Nephron (organoid): ENCODE measurements at regions not wholly inside any gene's neighbourhood (a gene's known extent, or its start where the extent isn't known, plus 50 kb on each side); places are given as distances from the start of the nearest gene placed in this dataset.
"Not testable (repeated sequence)": the region's sequence is repeated elsewhere in the genome, so short reads cannot be mapped to it uniquely, and the experiment has no call there.

Source experiments
- H3K27ac Mint-ChIP-seq, 3 experiments: 2 replicates each; pipeline ENCODE4 v1.8.0; 2020; ENCODE audit warnings: mixed read lengths in 3 of 3, mild to moderate bottlenecking in 2 of 3, moderate library complexity in 1 of 3
- H3K27me3 Mint-ChIP-seq: 2 replicates; pipeline ENCODE4 v1.8.0; 2021; ENCODE audit warnings: low read depth, mild to moderate bottlenecking, moderate library complexity, mixed read lengths
- H3K36me3 Mint-ChIP-seq: 2 replicates; pipeline ENCODE4 v1.8.0; 2020; ENCODE audit warnings: low read depth, mixed read lengths
- H3K4me1 Mint-ChIP-seq: 2 replicates; pipeline ENCODE4 v1.8.0; 2020; ENCODE audit warnings: mixed read lengths
- H3K4me3 Mint-ChIP-seq, 3 experiments: 2 replicates each; pipeline ENCODE4 v1.8.0; 2020; ENCODE audit warnings: mild to moderate bottlenecking in 3 of 3, mixed read lengths in 3 of 3, moderate library complexity in 2 of 3
- H3K9me3 Mint-ChIP-seq: 2 replicates; pipeline ENCODE4 v1.8.0; 2020; ENCODE audit warnings: mixed read lengths
- TF ChIP-seq, protein P1 (sequence below), 3 experiments: fragments of 200-600 bp; sonication (generic); IDR thresholded peaks; one replicate each; pipeline ENCODE4 v1.5.0; 2021; ENCODE audit warnings: antibody characterized with exemption in 3 of 3; ENCODE audit not compliant: unreplicated experiment in 3 of 3

GRCh38 chr7:150045596-150045995 lies 171.8 kb downstream of the ATP6V0E2 start:
- H3K36me3 Mint-ChIP-seq, H3K4me3 Mint-ChIP-seq, H3K9me3 Mint-ChIP-seq, H3K27ac Mint-ChIP-seq: not testable (repeated sequence)
- TF ChIP-seq, protein P1, sequence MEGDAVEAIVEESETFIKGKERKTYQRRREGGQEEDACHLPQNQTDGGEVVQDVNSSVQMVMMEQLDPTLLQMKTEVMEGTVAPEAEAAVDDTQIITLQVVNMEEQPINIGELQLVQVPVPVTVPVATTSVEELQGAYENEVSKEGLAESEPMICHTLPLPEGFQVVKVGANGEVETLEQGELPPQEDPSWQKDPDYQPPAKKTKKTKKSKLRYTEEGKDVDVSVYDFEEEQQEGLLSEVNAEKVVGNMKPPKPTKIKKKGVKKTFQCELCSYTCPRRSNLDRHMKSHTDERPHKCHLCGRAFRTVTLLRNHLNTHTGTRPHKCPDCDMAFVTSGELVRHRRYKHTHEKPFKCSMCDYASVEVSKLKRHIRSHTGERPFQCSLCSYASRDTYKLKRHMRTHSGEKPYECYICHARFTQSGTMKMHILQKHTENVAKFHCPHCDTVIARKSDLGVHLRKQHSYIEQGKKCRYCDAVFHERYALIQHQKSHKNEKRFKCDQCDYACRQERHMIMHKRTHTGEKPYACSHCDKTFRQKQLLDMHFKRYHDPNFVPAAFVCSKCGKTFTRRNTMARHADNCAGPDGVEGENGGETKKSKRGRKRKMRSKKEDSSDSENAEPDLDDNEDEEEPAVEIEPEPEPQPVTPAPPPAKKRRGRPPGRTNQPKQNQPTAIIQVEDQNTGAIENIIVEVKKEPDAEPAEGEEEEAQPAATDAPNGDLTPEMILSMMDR (IDR thresholded peaks at IDR 0.05; ENCODE audit: unreplicated experiment in 3 of 3): peak; percentile 20 to 43 (median 38)
- Mint-ChIP-seq H3K4me1 (peaks cover 11% of the 10 kb centered on the region), H3K27me3 (peaks cover 45% of the 10 kb centered on the region)

GRCh38 chr7:150046290-150047194 lies 172.8 kb downstream of the ATP6V0E2 start:
- peaks cover 50% of the 10 kb centered on the region for H3K27me3 Mint-ChIP-seq
- not testable (repeated sequence) for H3K27ac Mint-ChIP-seq, H3K36me3 Mint-ChIP-seq, H3K9me3 Mint-ChIP-seq
- H3K4me3 Mint-ChIP-seq: peak overlapping the region; percentile 76 to 80 (median 79)
- peaks cover 11% of the 10 kb centered on the region for H3K4me1 Mint-ChIP-seq

DNA sequence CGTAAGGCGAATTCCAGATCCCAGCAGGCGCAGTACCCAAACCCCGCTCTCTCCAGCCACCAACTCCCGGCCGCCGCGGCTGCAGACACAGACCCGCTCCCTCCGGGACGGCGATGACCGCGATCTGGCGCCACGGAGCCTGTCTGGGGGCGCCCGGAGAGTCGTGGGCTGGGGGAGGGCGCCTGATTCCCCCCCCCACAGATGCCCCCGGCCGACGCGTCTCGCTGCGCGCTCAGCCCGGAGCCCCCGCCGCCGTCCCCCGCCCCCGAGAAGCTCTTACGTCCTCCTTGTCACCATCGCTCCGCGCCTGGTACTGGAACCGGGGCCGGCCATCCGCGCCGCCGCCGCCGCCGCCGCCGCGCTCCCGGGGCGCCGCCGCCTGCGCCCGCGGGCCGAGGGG lies 173.6 kb downstream of the ATP6V0E2 start:
- H3K36me3 Mint-ChIP-seq, H3K27ac Mint-ChIP-seq, H3K9me3 Mint-ChIP-seq: not testable (repeated sequence)
- Mint-ChIP-seq H3K4me1 (peaks cover 11% of the 10 kb centered on the region), H3K27me3 (peaks cover 55% of the 10 kb centered on the region), H3K4me3 (peak overlapping the region; percentile 76 to 80 (median 79))

GRCh38 chr7:150047772-150048171 lies 174.0 kb downstream of the ATP6V0E2 start:
- H3K4me1 Mint-ChIP-seq: peaks cover 11% of the 10 kb centered on the region
- peaks cover 57% of the 10 kb centered on the region for H3K27me3 Mint-ChIP-seq

GRCh38 chr7:150048244-150049011 lies 174.7 kb downstream of the ATP6V0E2 start:
- H3K9me3 Mint-ChIP-seq, H3K27ac Mint-ChIP-seq, H3K36me3 Mint-ChIP-seq: not testable (repeated sequence)
- Mint-ChIP-seq H3K4me3 (peak overlapping the region; percentile 72 to 80 (median 75)), H3K27me3 (peaks cover 62% of the 10 kb centered on the region), H3K4me1 (peaks cover 11% of the 10 kb centered on the region)

More at GRCh38 chr7:150047772-150048171, 174.0 kb downstream of the ATP6V0E2 start:
- H3K9me3 Mint-ChIP-seq, H3K36me3 Mint-ChIP-seq, H3K27ac Mint-ChIP-seq: not testable (repeated sequence)
- peak overlapping the region; percentile 72 to 80 (median 75) for H3K4me3 Mint-ChIP-seq

DNA sequence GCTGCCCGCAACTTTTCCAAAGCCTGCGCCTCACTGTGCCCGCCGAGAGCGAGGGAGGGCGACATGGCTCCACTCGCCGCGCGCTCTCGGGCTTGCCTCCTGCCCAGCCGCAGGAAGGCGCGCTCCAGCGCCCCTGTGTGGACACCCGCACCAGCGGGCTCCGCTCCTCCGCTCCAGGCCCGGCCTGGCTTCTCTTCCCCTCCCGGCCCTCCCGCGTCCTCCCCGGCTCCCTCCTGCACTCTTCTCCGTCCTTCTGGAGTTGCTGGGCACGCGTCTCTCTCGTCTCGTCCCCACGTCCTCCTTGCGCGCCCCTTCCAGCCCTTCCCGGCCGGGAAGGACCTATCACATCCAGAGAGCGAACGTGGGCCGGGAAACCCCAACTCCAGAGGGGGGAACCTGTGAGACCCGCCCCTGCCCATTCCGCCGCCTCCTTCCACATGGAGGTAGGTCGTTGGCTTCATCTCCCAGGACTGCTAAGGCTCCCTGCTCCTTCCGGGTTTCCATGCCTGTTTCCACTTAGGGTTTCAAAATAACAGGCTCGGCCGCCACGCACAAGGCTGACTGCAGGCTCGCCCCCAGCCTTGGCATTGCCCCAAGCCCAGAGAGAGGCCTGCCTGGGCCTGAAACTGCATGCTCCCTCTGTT lies 175.4 kb downstream of the ATP6V0E2 start:
- H3K27me3 Mint-ChIP-seq: peaks cover 69% of the 10 kb centered on the region
- TF ChIP-seq, protein P1 (IDR thresholded peaks at IDR 0.05; ENCODE audit: unreplicated experiment in 3 of 3): peak in 1 of 3 experiments; percentile 47
- peak overlapping the region in 1 of 3 experiments; percentile 37 for H3K27ac Mint-ChIP-seq
- H3K36me3 Mint-ChIP-seq, H3K9me3 Mint-ChIP-seq: not testable (repeated sequence)
- peaks cover 11% of the 10 kb centered on the region for H3K4me1 Mint-ChIP-seq
- H3K4me3 Mint-ChIP-seq: peak overlapping the region; percentile 82 to 92 (median 89)

DNA sequence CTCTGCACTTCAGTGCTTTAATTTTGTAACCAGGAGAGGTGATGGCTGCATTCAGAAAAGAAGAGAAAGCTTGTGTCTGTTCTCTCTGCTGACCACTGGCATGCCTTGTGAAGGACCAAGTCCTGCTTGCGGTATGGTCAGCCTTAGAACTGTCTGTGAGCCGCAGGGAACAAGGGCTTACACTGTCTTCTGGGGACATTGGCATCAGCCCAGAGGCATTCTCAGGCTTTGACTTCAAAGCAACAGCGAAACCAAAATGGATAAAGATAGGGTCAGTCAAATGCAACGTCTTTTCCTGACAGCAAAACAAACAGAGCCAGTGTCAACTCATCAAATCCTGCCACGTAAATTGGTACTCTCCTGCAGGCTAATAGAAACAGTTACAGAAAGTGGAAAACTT lies 179.6 kb downstream of the ATP6V0E2 start:
- peaks cover 50% of the 10 kb centered on the region for H3K27me3 Mint-ChIP-seq
- H3K36me3 Mint-ChIP-seq, H3K4me3 Mint-ChIP-seq, H3K9me3 Mint-ChIP-seq, H3K27ac Mint-ChIP-seq, H3K4me1 Mint-ChIP-seq: not testable (repeated sequence)

DNA sequence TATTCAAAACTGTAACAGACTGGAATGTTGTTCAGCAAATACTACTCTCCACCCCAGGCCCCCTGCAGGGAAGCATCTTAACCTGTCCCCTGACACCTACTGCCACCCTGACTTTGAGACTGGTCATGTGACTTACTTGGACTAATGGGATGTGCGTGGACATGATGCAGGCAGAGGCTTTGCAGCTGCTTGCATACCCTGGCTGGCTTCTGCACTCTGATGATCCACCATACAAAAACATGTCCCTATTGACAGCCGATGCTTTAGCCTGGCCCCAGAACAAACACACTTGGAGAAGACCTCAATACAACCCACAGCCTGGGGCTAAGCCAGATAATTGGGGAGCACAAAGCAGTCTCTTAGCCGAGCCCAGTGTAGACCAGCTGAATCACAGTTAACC lies 180.5 kb downstream of the ATP6V0E2 start:
- not testable (repeated sequence) for H3K9me3 Mint-ChIP-seq, H3K36me3 Mint-ChIP-seq, H3K27ac Mint-ChIP-seq, H3K4me3 Mint-ChIP-seq, H3K4me1 Mint-ChIP-seq
- peaks cover 56% of the 10 kb centered on the region for H3K27me3 Mint-ChIP-seq
